ENCODE measurements at regions not wholly inside any gene's neighbourhood (a gene's known extent, or its start where the extent isn't known, plus 50 kb on each side); places are given as distances from the start of the nearest gene placed in this dataset.

GRCh38 chr12:113665457-113665856 is 193.8 kb upstream of the LHX5 start:
- TF ChIP-seq POLR2AphosphoS5 (IDR thresholded peaks at IDR 0.05) (no peak), CTCF (IDR thresholded peaks at IDR 0.05) (no peak), POLR2A (IDR thresholded peaks at IDR 0.05) (no peak)

Measured in sigmoid colon (tissue), 4 donors.